SK-N-SH treated with all-trans-retinoic acid at 6 μM for 48 hours (cell line): ENCODE measurements at regions not wholly inside any gene's neighbourhood (a gene's known extent, or its start where the extent isn't known, plus 50 kb on each side); places are given as distances from the start of the nearest gene placed in this dataset.

Experiments used
- ARNTL ChIP-seq: fragments of 450-650 bp; formaldehyde crosslinking; IDR thresholded peaks from 2 replicates; pipeline ENCODE4 v1.5.0; 2020; ENCODE audit warnings: low read depth, mild to moderate bottlenecking, moderate library complexity, borderline replicate concordance
- CREB5 ChIP-seq: fragments of 250-450 bp; sonication (Bioruptor Pico); IDR thresholded peaks from 2 replicates; pipeline ENCODE4 v1.5.1; 2020; ENCODE audit warnings: low read depth, mild to moderate bottlenecking, moderate library complexity
- ISL1 ChIP-seq: fragments of 250-450 bp; sonication (Bioruptor Pico); IDR thresholded peaks from 2 replicates; pipeline ENCODE4 v2.1.2; 2022; ENCODE audit warnings: mild to moderate bottlenecking, moderate library complexity
- PATZ1 ChIP-seq: fragments of 250-450 bp; sonication (Bioruptor Pico); IDR thresholded peaks from 2 replicates; pipeline ENCODE4 v1.8.0; 2020; ENCODE audit warnings: mild to moderate bottlenecking, moderate library complexity, borderline replicate concordance
- TSHZ2 ChIP-seq: fragments of 250-450 bp; sonication (Bioruptor Pico); IDR thresholded peaks from 2 replicates; pipeline ENCODE4 v1.5.0; 2020; ENCODE audit warnings: mild to moderate bottlenecking, moderate library complexity
- ZFP3 ChIP-seq: fragments of 250-450 bp; sonication (Bioruptor Pico); IDR thresholded peaks from 2 replicates; pipeline ENCODE4 v1.5.0; 2020; ENCODE audit warnings: mild to moderate bottlenecking, moderate library complexity

GRCh38 chr10:83625831-83626360 lies 513.4 kb upstream of the GHITM start:
- no peak for TF ChIP-seq ARNTL (CRISPR knock-in tag)
- no peak; the same call in 1 of the 2 replicates for TF ChIP-seq ISL1 (CRISPR knock-in tag)
- no peak for TF ChIP-seq CREB5 (CRISPR knock-in tag)
- no peak for TF ChIP-seq TSHZ2
- no peak for TF ChIP-seq ZFP3 (CRISPR knock-in tag)
- no peak for TF ChIP-seq PATZ1 (CRISPR knock-in tag)
